HG03108 (cell line): ENCODE measurements at regions not wholly inside any gene's neighbourhood (a gene's known extent, or its start where the extent isn't known, plus 50 kb on each side); places are given as distances from the start of the nearest gene placed in this dataset.
"Not testable (repeated sequence)": the region's sequence is repeated elsewhere in the genome, so short reads cannot be mapped to it uniquely, and the experiment has no call there.

Experiments
- ATAC-seq: cut with Tn5 transposase; IDR thresholded peaks from one replicate; pipeline ENCODE4 v1.9.1; 2021; ENCODE audit warnings: moderate library complexity; ENCODE audit not compliant: unreplicated experiment

DNA sequence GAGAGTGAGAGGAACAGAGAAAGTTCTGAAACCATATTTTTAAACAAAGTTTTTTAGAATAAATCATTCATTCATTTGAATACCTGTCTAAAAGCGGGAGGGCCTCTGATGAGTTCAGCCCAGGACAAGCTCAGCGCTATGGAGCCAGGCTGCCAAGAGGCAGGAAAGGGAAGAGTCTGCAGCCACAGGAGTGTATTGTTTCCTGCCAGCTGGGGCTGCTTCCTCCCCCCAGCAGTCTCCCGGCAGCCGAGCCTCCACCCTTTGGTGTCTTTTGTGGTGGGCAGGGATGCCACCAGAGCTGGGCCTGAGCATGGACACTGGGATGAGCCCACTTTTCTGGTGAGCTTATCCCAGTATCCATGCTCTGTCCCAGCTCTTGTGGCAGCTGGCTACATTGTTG is 199.5 kb upstream of the TPRG1 start:
- ATAC-seq, result no peak

DNA sequence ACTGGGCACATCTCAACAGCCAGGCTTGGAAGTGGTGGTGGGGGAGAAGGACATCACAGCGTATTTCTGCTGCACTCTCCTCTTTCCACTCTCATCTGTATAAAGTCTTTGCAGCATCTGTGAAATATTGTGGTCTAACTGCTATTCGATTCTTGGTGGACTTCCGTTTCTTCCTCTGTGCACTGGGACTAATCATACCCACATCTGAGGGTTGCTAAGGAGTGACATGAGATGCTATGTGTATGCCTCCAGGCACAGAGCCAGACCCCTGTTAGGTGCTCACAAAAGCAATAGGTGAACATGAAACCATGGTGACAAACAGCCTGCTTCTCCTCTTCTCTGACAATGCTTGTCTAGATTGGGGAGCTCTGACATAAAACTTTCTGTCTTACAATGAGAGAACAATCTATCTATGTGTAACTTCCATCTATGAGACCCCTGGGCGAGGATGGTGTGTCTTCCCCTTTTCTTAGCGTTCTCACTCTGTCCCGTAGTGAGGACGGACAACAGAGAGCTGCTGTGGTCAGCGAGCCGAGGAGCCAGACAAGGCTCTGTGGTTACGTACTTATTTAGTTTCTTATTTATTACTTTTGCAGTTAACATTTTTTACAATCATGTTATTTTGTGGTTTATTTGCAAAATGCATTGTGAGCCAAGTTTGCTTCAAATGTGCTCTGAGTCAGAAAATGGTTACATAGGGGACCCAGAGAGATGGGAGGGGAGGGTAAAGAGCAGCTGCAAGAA is 196.7 kb upstream of the TPRG1 start:
- no peak for ATAC-seq

GRCh38 chr3:188975600-188976314 is 196.0 kb upstream of the TPRG1 start:
- ATAC-seq, result no peak

DNA sequence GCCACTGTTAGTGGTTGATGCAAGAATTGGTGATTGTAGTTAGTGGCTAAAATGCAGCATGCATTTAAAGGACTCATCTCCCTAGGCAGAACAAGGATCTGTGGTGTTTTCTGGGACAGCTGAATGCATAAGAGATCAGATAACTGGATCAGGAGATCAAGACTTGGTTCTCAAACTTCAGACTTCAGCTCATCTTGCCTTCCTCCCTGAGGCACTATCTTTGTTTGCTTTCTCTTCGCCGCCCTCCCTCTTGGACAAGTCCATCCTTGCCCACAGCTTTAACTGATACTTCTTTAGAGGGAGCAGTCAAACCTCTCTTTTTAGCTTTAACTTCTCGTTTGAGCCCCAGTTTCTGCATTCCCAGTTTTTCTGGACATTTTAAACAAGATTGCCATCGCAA is 195.4 kb upstream of the TPRG1 start:
- ATAC-seq, result no peak

- ATAC-seq, result no peak
These were observed 193.2 kb upstream of the TPRG1 start for GRCh38 chr3:188978421-188979171.

DNA sequence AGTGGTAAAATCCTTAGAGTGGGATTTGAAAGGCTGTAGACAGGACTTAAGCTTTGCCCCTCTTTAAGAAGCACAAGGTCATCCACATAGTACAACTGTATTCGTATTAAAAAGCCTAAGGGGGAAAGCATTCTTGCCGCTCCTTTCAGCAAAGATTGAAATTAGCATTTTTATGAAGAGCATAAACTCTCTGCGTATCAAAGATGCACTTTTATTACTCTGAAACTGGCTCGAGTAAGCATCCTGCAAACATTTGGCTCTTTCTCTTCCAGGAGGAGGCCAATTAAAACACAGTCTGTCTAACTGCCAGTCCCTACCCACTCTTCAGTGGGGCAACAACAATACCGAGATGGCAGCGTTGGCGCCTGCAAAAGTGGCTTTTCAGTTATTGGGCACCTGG is 192.5 kb upstream of the TPRG1 start:
- no peak for ATAC-seq

DNA sequence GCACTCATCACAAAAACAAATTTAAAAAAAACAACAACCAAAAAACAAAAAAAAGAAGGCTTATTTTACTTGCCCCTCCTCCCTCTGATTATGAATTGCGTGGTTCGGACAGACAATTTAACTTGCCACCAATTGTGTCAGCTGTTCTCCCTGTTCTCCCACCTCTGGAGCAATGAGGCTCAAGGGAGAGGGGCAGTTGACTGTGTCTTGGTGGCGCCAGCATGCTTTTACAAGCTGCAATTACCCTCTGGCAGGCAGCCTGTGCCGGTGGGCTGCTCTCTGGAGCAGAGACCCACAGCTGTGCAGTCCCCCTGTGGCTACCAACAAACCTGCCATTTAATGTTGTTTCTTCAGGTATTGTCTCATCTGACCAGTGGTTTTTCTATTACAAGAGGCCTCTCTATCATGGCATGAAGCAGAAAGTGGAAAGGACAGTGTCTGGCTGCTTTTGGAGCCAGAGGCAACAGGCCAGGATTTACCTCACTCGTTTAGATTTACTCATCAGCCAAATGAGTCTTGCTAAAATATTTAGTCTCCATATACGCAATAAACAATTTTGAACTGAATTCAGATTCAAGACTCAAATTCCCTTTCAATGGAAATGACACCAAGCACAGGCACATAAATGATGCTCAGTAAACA is 192.0 kb upstream of the TPRG1 start:
- ATAC-seq, result no peak

DNA sequence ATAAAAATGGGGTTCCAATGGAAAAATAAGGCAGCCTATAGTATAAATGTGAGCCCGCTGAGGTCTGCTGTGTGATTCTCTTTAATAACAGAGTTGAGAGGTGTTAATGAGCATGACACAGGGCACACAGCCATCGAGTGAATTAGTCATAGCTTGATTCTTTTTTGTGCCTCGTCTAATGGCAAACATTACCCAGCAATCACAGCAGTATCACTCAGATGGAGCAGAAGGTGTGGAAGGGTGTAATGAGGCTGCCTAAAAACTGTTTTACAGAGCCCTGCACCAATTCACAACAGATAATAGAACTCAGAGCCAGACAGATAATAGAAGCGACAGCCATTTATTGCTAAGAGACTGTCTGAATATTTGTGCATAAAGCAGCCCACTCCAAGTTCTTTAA is 178.6 kb upstream of the TPRG1 start:
- no peak for ATAC-seq

DNA sequence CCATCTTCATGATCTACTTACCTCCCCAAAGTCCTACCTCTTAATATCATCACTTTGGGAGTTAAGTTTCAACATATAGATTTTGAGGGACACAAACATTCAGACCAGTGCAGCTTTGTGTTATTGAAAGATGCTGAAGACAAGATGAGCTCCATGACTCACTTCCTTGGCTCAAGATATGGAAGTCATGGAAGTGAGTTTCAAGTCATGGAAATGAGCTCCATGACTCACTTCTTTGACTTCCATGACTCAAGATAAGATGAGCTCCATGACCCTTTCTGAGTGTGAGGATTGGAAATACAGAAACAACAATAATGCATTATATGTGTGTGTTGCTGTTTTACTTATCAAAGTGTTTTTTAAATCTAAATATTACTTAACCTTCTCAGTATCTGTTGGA is 170.2 kb upstream of the TPRG1 start:
- no peak for ATAC-seq

DNA sequence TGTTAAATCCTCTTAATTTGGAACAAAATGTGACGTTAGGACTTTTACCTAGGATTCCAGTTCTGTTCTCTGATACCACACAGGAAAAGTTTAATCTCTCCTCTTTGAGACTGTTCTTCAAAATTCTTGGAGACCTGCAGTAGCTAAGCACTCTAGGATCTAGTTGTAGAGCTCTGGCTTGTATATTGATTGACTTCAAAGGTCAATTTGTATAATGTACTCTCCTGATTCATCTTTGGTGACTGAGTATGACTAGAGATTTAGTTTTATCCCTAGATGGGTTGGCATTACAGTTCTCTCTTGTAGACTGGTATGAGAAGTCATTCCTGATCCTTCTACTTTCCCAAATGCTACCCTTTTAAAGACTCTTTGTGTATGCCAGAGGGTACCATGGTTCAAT is 168.4 kb upstream of the TPRG1 start:
- no peak for ATAC-seq

DNA sequence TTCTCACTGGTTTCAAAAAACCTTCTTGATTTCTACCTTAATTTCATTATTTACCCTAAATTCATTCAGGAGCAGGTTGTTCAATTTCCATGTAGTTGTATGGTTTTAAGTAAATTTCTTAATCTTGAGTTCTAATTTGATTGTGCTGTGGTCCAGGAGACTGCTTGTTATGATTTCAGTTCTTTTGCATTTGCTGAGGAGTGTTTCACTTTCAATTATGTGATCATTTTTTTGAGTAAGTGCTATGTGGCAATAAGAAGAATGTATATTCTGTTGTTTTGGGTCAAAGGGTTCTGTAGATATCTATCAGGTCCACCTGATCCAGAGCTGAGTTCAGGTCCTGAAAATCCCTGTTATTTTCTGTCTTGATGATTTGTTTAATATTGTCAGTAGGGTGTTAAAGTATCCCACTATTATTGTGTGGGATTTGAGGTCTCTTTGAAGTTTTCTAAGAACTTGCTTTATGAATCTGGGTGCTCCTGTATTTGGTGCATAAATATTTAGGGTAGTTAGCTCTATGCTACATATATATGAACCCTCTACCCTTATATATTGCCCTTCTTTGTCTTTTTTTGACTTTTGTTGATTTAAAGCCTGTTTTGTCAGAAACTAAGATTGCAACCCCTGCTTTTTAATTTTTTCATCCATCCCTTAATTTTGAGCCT is 158.4 kb upstream of the TPRG1 start:
- ATAC-seq, result no peak

DNA sequence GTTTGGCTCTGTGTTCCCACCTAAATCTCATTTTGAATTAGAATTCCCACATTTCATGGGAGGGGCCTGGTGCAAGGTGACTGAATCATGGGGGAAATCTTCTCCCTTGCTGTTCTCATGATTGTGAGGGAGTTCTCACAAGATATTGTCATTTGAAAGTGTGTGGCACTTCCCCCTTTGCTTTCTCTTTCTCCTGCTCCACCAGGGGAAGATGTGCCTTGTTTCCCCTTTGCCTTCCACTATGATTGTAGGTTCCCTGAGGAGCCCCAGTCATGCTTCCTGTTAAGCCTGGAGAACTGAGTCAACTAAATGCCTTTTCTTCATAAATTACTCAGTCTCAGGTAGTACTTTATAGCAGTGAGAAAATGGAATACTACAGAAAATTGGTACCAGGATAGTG is 157.2 kb upstream of the TPRG1 start:
- no peak for ATAC-seq

DNA sequence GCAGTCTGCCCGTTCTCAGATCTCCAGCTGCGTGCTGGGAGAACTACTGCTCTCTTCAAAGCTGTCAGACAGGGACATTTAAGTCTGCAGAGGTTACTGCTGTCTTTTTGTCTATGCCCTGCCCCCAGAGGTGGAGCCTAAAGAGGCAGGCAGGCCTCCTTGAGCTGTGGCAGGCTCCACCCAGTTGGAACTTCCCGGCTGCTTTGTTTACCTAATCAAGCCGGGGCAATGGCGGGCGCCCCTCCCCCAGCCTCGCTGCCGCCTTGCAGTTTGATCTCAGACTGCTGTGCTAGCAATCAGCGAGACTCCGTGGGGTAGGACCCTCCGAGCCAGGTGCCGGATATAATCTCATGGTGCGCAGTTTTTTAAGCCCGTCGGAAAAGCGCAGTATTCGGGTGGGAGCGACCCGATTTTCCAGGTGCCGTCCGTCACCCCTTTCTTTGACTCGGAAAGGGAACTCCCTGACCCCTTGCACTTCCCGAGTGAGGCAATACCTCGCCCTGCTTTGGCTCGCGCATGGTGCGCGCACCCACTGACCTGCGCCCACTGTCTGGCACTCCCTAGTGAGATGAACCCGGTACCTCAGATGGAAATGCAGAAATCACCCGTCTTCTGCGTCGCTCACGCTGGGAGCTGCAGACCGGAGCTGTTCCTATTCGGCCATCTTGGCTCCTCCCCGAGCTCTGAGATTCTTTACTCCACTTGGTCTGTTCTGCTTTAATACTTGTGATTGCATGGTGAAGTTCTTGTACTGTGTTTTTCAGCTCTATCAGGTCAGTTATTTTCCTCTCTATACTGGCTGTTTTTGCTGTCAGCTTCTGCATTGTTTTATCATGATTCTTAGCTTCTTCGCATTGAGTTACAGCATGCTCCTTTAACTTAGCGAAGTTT is 148.9 kb upstream of the TPRG1 start:
- ATAC-seq, result not testable (repeated sequence)

DNA sequence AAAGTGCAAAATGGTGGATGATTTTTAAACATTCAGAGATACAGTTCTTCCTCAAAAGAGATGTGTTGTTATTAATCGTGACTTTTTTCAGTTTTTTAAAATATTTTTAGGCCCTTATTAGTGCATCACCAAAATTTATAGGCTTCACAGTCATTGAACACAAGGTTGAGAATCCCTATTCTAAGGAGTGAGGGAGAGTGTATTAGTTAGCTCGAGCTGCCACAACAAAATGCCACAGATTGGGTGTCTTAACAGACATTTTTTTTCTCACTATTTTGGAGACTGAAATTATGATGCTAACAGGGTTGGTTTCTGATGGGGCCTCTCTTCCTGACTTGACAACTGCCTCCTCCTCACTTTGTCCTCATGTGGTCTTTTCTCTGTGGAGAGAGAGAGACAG is 145.9 kb upstream of the TPRG1 start:
- ATAC-seq, result no peak

GRCh38 chr3:189027626-189028155 is 144.1 kb upstream of the TPRG1 start:
- ATAC-seq, result no peak

GRCh38 chr3:189038773-189039745 is 132.7 kb upstream of the TPRG1 start:
- no peak for ATAC-seq

DNA sequence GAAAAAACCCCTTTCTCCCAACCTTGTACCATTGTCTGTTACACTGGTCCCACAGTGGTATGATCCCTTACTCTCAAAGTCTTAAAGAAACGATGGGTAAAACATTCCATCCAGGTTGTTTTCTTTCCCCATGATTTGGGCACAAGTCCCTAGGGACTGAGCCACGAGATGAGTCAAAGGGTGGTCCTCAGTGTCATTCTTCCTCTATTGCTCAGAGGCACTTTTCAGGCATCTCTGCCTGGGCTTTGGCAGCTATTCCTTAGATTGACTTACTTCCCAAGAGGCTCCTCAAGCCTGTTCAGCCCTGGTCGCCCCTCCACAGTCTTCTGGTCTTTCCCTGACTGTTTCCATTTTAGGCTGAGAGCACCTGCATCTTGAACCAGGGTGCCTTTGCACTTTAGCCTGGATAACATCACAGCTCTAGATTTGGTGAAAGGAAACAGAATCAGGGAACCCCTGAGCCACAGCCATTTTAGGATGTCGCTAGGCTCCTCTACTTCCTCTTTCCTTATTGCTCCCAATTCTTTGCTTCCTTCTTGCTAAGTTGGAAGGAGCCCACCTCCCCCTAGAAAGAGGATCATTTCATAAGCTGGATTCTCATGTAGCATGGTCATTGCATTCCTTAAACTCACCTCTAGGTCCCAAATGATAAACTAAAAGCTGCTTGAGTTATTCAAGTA is 131.0 kb upstream of the TPRG1 start:
- ATAC-seq, result no peak
